ENCODE measurements at regions not wholly inside any gene's neighbourhood (a gene's known extent, or its start where the extent isn't known, plus 50 kb on each side); places are given as distances from the start of the nearest gene placed in this dataset.

DNA sequence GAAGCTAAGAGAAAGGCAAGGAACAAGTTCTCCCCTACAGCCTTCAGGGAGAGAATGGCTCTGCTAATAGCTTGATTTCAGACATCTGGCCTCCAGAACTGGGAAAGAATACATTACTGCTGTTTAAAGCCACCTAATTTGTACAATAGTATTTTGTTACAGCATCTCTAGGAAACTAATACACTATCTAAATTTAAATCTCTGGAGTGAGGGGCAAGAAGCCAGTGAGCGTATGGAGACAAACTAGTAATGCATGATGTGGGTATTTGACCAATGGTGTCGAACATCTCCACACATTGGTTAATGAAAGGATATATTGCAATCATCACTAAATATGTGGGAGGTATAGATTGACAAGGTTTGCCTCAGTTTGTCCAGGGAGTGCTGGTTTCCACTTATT lies 451.5 kb downstream of the EPM2A start:
- Histone ChIP-seq H2AK5ac (ENCODE audit: low read depth, low read length) (no peak overlapping the region), H3K14ac (ENCODE audit: insufficient read length) (no peak overlapping the region), H3K4me1 (replicated peaks in 1 of 4; ENCODE audit: control insufficient read depth in 3 of 4, insufficient read depth in 4 of 4, low read length in 3 of 4) (no peaks in the 10 kb centered on the region), H2BK12ac (ENCODE audit: low read depth, low read length) (no peak overlapping the region), H4K20me1 (replicated peaks in 1 of 2; ENCODE audit: control insufficient read depth in 1 of 2, insufficient read depth in 2 of 2, low read length in 2 of 2) (no peaks in the 10 kb centered on the region), H4K5ac (ENCODE audit: insufficient read length, low read depth, low read length) (no peak overlapping the region), H3K36me3 (ENCODE audit: control insufficient read depth in 2 of 4, insufficient read depth in 4 of 4, low read length in 3 of 4) (no peaks in the 10 kb centered on the region), H3K9me3 (ENCODE audit: insufficient read depth in 2 of 2, low read depth in 1 of 2, low read length in 1 of 2) (no peaks in the 10 kb centered on the region), H3K56ac (replicated peaks; ENCODE audit: insufficient read length, low read depth, low read length) (no peak overlapping the region), H2BK120ac (replicated peaks; ENCODE audit: low read depth, low read length) (no peak overlapping the region), H4K91ac (replicated peaks; ENCODE audit: insufficient read length, low read length) (no peak overlapping the region), H2BK20ac (ENCODE audit: low read length) (no peak overlapping the region), H3K23me2 (ENCODE audit: low read depth, low read length) (no peaks in the 10 kb centered on the region; the same call in 1 of the 2 replicates), H3K9ac (replicated peaks in 1 of 4; ENCODE audit: extremely low read depth in 1 of 4, low read depth in 3 of 4, low read length in 3 of 4) (no peak overlapping the region), H2BK15ac (ENCODE audit: low read length) (no peak overlapping the region), H3K27ac (ENCODE audit: low read depth, low read length) (no peak overlapping the region), H3K4me3 (ENCODE audit: extremely low read depth in 1 of 4, insufficient read depth in 2 of 4, low read depth in 3 of 4, low read length in 4 of 4) (no peak overlapping the region), H3K27me3 (replicated peaks in 1 of 4; ENCODE audit: control insufficient read depth in 3 of 4, extremely low read depth in 1 of 4, insufficient read depth in 3 of 4, low read length in 3 of 4) (no peaks in the 10 kb centered on the region), H3K23ac (ENCODE audit: insufficient read length) (no peak overlapping the region), H4K8ac (ENCODE audit: extremely low read depth, insufficient read depth, low read length) (no peak overlapping the region), H3K4me2 (ENCODE audit: insufficient read depth in 1 of 2, low read depth in 2 of 2, low read length in 2 of 2) (no peak overlapping the region), H3K79me2 (ENCODE audit: control insufficient read depth in 1 of 2, insufficient read depth in 2 of 2, low read length in 2 of 2) (no peaks in the 10 kb centered on the region), H3K79me1 (ENCODE audit: low read depth, low read length) (no peaks in the 10 kb centered on the region), H2BK5ac (ENCODE audit: low read depth, low read length) (no peak overlapping the region), H3K18ac (ENCODE audit: extremely low read depth, low read length) (no peak overlapping the region), H2AFZ (ENCODE audit: low read length) (no peak overlapping the region), H3K4ac (replicated peaks; ENCODE audit: insufficient read length, low read depth, low read length) (no peak overlapping the region)
- WGBS, 2 experiments (ENCODE audit: extremely low coverage in 1 of 2, insufficient coverage in 1 of 2, insufficient read length in 1 of 2, insufficient replicate concordance in 2 of 2, low coverage in 1 of 2, low lambda C conversion rate in 2 of 2, missing lambda C conversion rate in 1 of 2) = 100% methylated on average over 2 of the region's 2 CpGs; no CpG with 5 or more reads in 1 of the 2 experiments
- DNase-seq (ENCODE audit: low read depth in 1 of 2, low spot score in 2 of 2) = no peak
- no peak for FAIRE-seq
- ChIA-PET POLR2A (ENCODE audit: partially characterized antibody) (no interaction called here), CTCF (ENCODE audit: partially characterized antibody) (no interaction called here)
- TF ChIP-seq SUZ12 (IDR thresholded peaks at IDR 0.05; ENCODE audit: low read length) (no peak), NRF1 (IDR thresholded peaks at IDR 0.05; ENCODE audit: low read depth, low read length) (no peak), BCL11A (IDR thresholded peaks at IDR 0.05; ENCODE audit: low read depth in 2 of 2, low read length in 2 of 2) (no peak), TAF1 (IDR thresholded peaks at IDR 0.05; ENCODE audit: low read depth, low read length) (no peak), RAD21 (IDR thresholded peaks at IDR 0.05 in 1 of 2, conservative IDR thresholded peaks at IDR 0.05 in 1 of 2; ENCODE audit: low read depth in 2 of 2, low read length in 2 of 2) (no peak), GABPA (IDR thresholded peaks at IDR 0.05; ENCODE audit: borderline replicate concordance, insufficient read depth, low read length) (no peak), KDM4A (IDR thresholded peaks at IDR 0.05; ENCODE audit: low read depth, low read length, severe bottlenecking) (no peak), ZNF274 (IDR thresholded peaks at IDR 0.05; ENCODE audit: borderline replicate concordance, extremely low read depth, low read length) (no peak), HDAC2 (IDR thresholded peaks at IDR 0.05; ENCODE audit: borderline replicate concordance in 1 of 2, low read depth in 2 of 2, low read length in 2 of 2) (no peak), RNF2 (IDR thresholded peaks at IDR 0.05; ENCODE audit: borderline replicate concordance, low read depth, low read length, missing control alignments, poor library complexity, severe bottlenecking) (no peak), POU5F1 (IDR thresholded peaks at IDR 0.05; ENCODE audit: low read depth, low read length) (no peak), TBP (IDR thresholded peaks at IDR 0.05; ENCODE audit: low read depth, low read length) (no peak), KDM5A (IDR thresholded peaks at IDR 0.05; ENCODE audit: low read length) (no peak)
- TF ChIP-seq, protein P1, sequence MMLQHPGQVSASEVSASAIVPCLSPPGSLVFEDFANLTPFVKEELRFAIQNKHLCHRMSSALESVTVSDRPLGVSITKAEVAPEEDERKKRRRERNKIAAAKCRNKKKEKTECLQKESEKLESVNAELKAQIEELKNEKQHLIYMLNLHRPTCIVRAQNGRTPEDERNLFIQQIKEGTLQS (IDR thresholded peaks at IDR 0.05; ENCODE audit: insufficient read depth, low read depth, low read length) = no peak

Data from H1 (cell line).